IPS DF 4.7 (cell line): ENCODE measurements at regions not wholly inside any gene's neighbourhood (a gene's known extent, or its start where the extent isn't known, plus 50 kb on each side); places are given as distances from the start of the nearest gene placed in this dataset.
"Not testable (repeated sequence)": the region's sequence is repeated elsewhere in the genome, so short reads cannot be mapped to it uniquely, and the experiment has no call there.

ENCODE experiments used
- DNase-seq: peaks from one replicate; pipeline ENCODE4 v3.0.0-alpha.2; 2013; ENCODE audit warnings: low spot score; ENCODE audit errors: extremely low read depth

- DNase-seq, result no peak
Observed at GRCh38 chr12:60684988-60685655, 1089.3 kb downstream of the SLC16A7 start.

GRCh38 chr12:60689137-60689536 is 1093.3 kb downstream of the SLC16A7 start:
- DNase-seq, result peak; percentile 44

GRCh38 chr12:60693019-60693626 is 1097.3 kb downstream of the SLC16A7 start:
- DNase-seq, result no peak

- no peak for DNase-seq
Observed at GRCh38 chr12:60704171-60704914, 1108.5 kb downstream of the SLC16A7 start.

GRCh38 chr12:60710246-60710645 is 1114.4 kb downstream of the SLC16A7 start:
- no peak for DNase-seq

GRCh38 chr12:60714141-60714900 is 1118.5 kb downstream of the SLC16A7 start:
- no peak for DNase-seq

GRCh38 chr12:60724475-60724874 is 1128.6 kb downstream of the SLC16A7 start:
- no peak for DNase-seq

GRCh38 chr12:60724984-60725383 is 1129.2 kb downstream of the SLC16A7 start:
- no peak for DNase-seq

- DNase-seq, result no peak
Observed at GRCh38 chr12:60752589-60752988, 1156.8 kb downstream of the SLC16A7 start.

GRCh38 chr12:60758224-60758623 is 1162.4 kb downstream of the SLC16A7 start:
- no peak for DNase-seq

- no peak for DNase-seq
Observed at GRCh38 chr12:60760965-60761364, 1165.1 kb downstream of the SLC16A7 start.

- DNase-seq, result not testable (repeated sequence)
Observed at GRCh38 chr12:60801166-60801565, 1205.3 kb downstream of the SLC16A7 start.

GRCh38 chr12:60803147-60803546 is 1207.3 kb downstream of the SLC16A7 start:
- no peak for DNase-seq

- no peak for DNase-seq
Observed at GRCh38 chr12:60805364-60805763, 1209.5 kb downstream of the SLC16A7 start.

GRCh38 chr12:60819794-60820193 is 1224.0 kb downstream of the SLC16A7 start:
- DNase-seq, result no peak

GRCh38 chr12:60822580-60822979 is 1226.8 kb downstream of the SLC16A7 start:
- no peak for DNase-seq

GRCh38 chr12:60830381-60830780 is 1234.6 kb downstream of the SLC16A7 start:
- DNase-seq, result no peak

GRCh38 chr12:60832290-60832689 is 1236.5 kb downstream of the SLC16A7 start:
- DNase-seq, result no peak

GRCh38 chr12:60834372-60834771 is 1238.5 kb downstream of the SLC16A7 start:
- DNase-seq, result no peak

- DNase-seq, result peak; percentile 14
Observed at GRCh38 chr12:60834806-60835205, 1239.0 kb downstream of the SLC16A7 start.

- no peak for DNase-seq
Observed at GRCh38 chr12:60836651-60837050, 1240.8 kb downstream of the SLC16A7 start.

- DNase-seq, result no peak
Observed at GRCh38 chr12:60842181-60842580, 1246.4 kb downstream of the SLC16A7 start.
